ENCODE measurements at regions not wholly inside any gene's neighbourhood (a gene's known extent, or its start where the extent isn't known, plus 50 kb on each side); places are given as distances from the start of the nearest gene placed in this dataset.

DNA sequence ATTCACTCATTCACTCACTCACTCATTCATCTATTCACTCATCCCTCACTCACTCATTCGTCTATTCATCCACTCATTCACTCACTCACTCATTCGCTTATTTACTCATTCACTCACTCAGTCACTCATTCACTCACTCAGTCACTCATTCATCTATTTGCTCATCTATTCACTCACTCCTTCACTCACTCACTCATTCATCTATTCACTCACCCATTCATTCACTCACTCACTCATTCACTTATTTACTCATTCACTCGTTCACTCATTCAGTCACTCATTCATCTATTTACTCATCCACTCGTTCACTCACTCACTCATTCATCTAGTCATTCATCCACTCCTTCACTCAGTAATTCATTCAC is 128.2 kb downstream of the TTLL2 start:
- H3K36me3 ChIP-seq (ENCODE audit: insufficient read depth, low read length), result no peaks in the 10 kb centered on the region
- no peak overlapping the region for H3K27ac ChIP-seq (ENCODE audit: low read depth, low read length)
- no peak for DNase-seq
- H3K27ac Mint-ChIP-seq, result no peak overlapping the region
- H3K4me3 Mint-ChIP-seq, result no peak overlapping the region
- ChIA-PET POLR2A (ENCODE audit: partially characterized antibody) (no interaction called here), CTCF (ENCODE audit: partially characterized antibody) (no interaction called here)
- H3K4me1 ChIP-seq (ENCODE audit: insufficient read depth, low read length), result no peaks in the 10 kb centered on the region
- no peaks in the 10 kb centered on the region for H3K27me3 ChIP-seq (ENCODE audit: insufficient read depth, low read length)
- H3K27me3 Mint-ChIP-seq, result peaks cover 0 to 6% of the 10 kb centered on the region in 2 donors
- H3K4me3 ChIP-seq (ENCODE audit: low read length in 2 of 2), result no peak overlapping the region
- peaks cover 0 to 3% (median 0%) of the 10 kb centered on the region in 8 donors for H3K9me3 Mint-ChIP-seq
- intact Hi-C loops (cut with micrococcal nuclease), result no loop called here
- no peaks in the 10 kb centered on the region for H3K4me1 Mint-ChIP-seq
- no peaks in the 10 kb centered on the region for H3K36me3 Mint-ChIP-seq
- H3K9me3 ChIP-seq (ENCODE audit: control insufficient read depth in 1 of 2, low read length in 2 of 2), result no peaks in the 10 kb centered on the region

- no peak overlapping the region for H3K27ac Mint-ChIP-seq
- Histone ChIP-seq H3K9me3 (ENCODE audit: control insufficient read depth in 1 of 2, low read length in 2 of 2) (no peaks in the 10 kb centered on the region), H3K27ac (ENCODE audit: low read depth, low read length) (no peak overlapping the region), H3K27me3 (ENCODE audit: insufficient read depth, low read length) (no peaks in the 10 kb centered on the region), H3K36me3 (ENCODE audit: insufficient read depth, low read length) (no peaks in the 10 kb centered on the region), H3K4me3 (ENCODE audit: low read length in 2 of 2) (no peak overlapping the region), H3K4me1 (ENCODE audit: insufficient read depth, low read length) (no peaks in the 10 kb centered on the region)
- H3K4me3 Mint-ChIP-seq, result no peak overlapping the region
- no peaks in the 10 kb centered on the region for H3K36me3 Mint-ChIP-seq
- ChIA-PET CTCF (ENCODE audit: partially characterized antibody) (no interaction called here), POLR2A (ENCODE audit: partially characterized antibody) (no interaction called here)
- intact Hi-C loops (cut with micrococcal nuclease), result no loop called here
- peaks cover 0 to 3% (median 0%) of the 10 kb centered on the region in 8 donors for H3K9me3 Mint-ChIP-seq
- H3K4me1 Mint-ChIP-seq, result no peaks in the 10 kb centered on the region
- DNase-seq, result no peak
- H3K27me3 Mint-ChIP-seq, result peaks cover 0 to 6% of the 10 kb centered on the region in 2 donors
Measured at GRCh38 chr6:167454003-167454402, 129.1 kb downstream of the TTLL2 start.

DNA sequence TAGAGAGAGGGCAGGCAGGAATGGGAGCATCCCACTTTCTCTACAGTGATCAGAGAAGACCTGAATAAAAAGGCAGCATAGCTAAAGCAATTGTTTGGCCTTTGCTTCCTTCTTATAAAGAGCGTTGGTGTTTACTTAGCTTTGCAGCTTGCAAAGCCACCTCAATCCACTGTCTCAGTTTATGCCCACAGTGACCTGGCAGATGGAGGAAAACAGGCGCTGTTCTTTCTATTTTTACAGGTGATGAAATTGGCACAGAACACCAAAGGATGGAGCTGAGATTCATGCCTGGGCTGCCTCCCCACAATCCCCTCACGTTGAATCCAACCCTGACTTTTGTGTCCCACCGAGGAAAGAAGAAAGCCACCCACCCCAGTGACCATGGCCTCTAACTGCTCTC is 130.5 kb downstream of the TTLL2 start:
- POLR2A ChIA-PET (ENCODE audit: partially characterized antibody), result no interaction called here
- CTCF ChIA-PET (ENCODE audit: partially characterized antibody), result no interaction called here
- H3K4me3 Mint-ChIP-seq, result no peak overlapping the region
- peaks cover 0 to 3% (median 0%) of the 10 kb centered on the region in 8 donors for H3K9me3 Mint-ChIP-seq
- no peak overlapping the region for H3K27ac Mint-ChIP-seq
- H3K27ac ChIP-seq (ENCODE audit: low read depth, low read length), result no peak overlapping the region
- no peaks in the 10 kb centered on the region for H3K27me3 ChIP-seq (ENCODE audit: insufficient read depth, low read length)
- no peaks in the 10 kb centered on the region for H3K36me3 ChIP-seq (ENCODE audit: insufficient read depth, low read length)
- no peaks in the 10 kb centered on the region for H3K4me1 Mint-ChIP-seq
- no peaks in the 10 kb centered on the region for H3K36me3 Mint-ChIP-seq
- H3K27me3 Mint-ChIP-seq, result peaks cover under 1 to 7% of the 10 kb centered on the region in 2 donors
- no peaks in the 10 kb centered on the region for H3K4me1 ChIP-seq (ENCODE audit: insufficient read depth, low read length)
- H3K9me3 ChIP-seq (ENCODE audit: control insufficient read depth in 1 of 2, low read length in 2 of 2), result no peaks in the 10 kb centered on the region
- DNase-seq, result no peak
- intact Hi-C loops (cut with micrococcal nuclease), result no loop called here
- H3K4me3 ChIP-seq (ENCODE audit: low read length in 2 of 2), result no peak overlapping the region

- Mint-ChIP-seq H3K4me3 (no peak overlapping the region), H3K27me3 (peaks cover 7 to 9% of the 10 kb centered on the region in 2 donors), H3K27ac (no peak overlapping the region), H3K4me1 (no peaks in the 10 kb centered on the region), H3K36me3 (no peaks in the 10 kb centered on the region), H3K9me3 (no peaks in the 10 kb centered on the region)
- ChIA-PET CTCF (ENCODE audit: partially characterized antibody) (no interaction called here), POLR2A (ENCODE audit: partially characterized antibody) (no interaction called here)
- intact Hi-C loops (cut with micrococcal nuclease), result no loop called here
- H3K4me3 ChIP-seq (ENCODE audit: low read length in 2 of 2), result no peak overlapping the region
- H3K27ac ChIP-seq (ENCODE audit: low read depth, low read length), result no peak overlapping the region
- DNase-seq, result no peak
- H3K9me3 ChIP-seq (ENCODE audit: control insufficient read depth in 1 of 2, low read length in 2 of 2), result no peaks in the 10 kb centered on the region
- no peaks in the 10 kb centered on the region for H3K27me3 ChIP-seq (ENCODE audit: insufficient read depth, low read length)
- no peaks in the 10 kb centered on the region for H3K36me3 ChIP-seq (ENCODE audit: insufficient read depth, low read length)
- no peaks in the 10 kb centered on the region for H3K4me1 ChIP-seq (ENCODE audit: insufficient read depth, low read length)
Measured at GRCh38 chr6:167462514-167463312, 137.8 kb downstream of the TTLL2 start.

DNA sequence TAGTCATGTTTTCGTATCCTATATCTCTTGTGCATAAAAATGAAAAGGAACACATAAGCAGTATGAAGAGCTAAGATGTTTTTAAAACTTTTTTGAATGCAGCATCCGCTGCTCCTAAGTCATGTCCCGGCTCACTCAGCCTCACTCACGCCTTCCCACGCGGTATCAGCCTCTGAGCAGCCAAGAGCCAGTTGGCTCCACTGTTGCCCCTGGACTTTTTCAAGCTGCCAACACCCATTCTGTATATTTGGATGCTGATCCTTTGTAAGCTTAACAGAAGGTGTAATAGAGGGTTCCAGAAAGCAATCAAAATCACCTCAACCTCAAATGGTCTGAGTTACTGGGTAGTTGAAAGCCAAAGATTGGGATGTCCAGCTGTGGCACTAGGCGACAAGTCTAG is 139.3 kb downstream of the TTLL2 start:
- intact Hi-C loops (cut with micrococcal nuclease), result no loop called here
- Histone ChIP-seq H3K27ac (ENCODE audit: low read depth, low read length) (no peak overlapping the region), H3K4me3 (ENCODE audit: low read length in 2 of 2) (no peak overlapping the region), H3K36me3 (ENCODE audit: insufficient read depth, low read length) (no peaks in the 10 kb centered on the region), H3K27me3 (ENCODE audit: insufficient read depth, low read length) (no peaks in the 10 kb centered on the region), H3K9me3 (ENCODE audit: control insufficient read depth in 1 of 2, low read length in 2 of 2) (no peaks in the 10 kb centered on the region), H3K4me1 (ENCODE audit: insufficient read depth, low read length) (peaks cover 6% of the 10 kb centered on the region)
- Mint-ChIP-seq H3K4me1 (peaks cover 0 to 3% (median under 1%) of the 10 kb centered on the region in 4 donors), H3K27me3 (peaks cover 7 to 9% of the 10 kb centered on the region in 2 donors), H3K36me3 (no peaks in the 10 kb centered on the region), H3K27ac (no peak overlapping the region), H3K4me3 (no peak overlapping the region), H3K9me3 (no peaks in the 10 kb centered on the region)
- ChIA-PET POLR2A (ENCODE audit: partially characterized antibody) (no interaction called here), CTCF (ENCODE audit: partially characterized antibody) (no interaction called here)
- DNase-seq, result no peak

DNA sequence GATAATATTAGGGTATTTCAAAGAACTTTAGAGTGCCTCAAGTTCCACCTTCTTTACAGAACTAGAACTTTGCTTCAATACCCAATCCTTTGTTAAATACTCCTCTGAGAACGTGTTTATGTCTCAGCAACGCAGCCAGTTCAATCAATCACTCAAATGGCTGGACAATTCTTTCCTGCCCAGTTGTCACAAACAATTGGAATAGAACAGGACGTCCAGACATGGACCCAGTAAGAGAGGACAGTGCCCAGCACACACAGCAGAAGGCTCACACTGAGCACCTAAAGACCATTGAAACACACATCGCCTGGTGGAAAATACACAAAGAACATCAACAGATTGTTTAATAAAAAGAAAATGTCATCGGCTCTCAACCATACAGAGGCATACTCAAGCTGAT is 140.6 kb downstream of the TTLL2 start:
- H3K4me1 ChIP-seq (ENCODE audit: insufficient read depth, low read length), result peaks cover 7% of the 10 kb centered on the region
- H3K27ac ChIP-seq (ENCODE audit: low read depth, low read length), result no peak overlapping the region
- intact Hi-C loops (cut with micrococcal nuclease), result no loop called here
- no peak overlapping the region for H3K4me3 Mint-ChIP-seq
- ChIA-PET CTCF (ENCODE audit: partially characterized antibody) (no interaction called here), POLR2A (ENCODE audit: partially characterized antibody) (no interaction called here)
- H3K9me3 ChIP-seq (ENCODE audit: control insufficient read depth in 1 of 2, low read length in 2 of 2), result no peaks in the 10 kb centered on the region
- no peak for DNase-seq
- H3K36me3 Mint-ChIP-seq, result no peaks in the 10 kb centered on the region
- H3K36me3 ChIP-seq (ENCODE audit: insufficient read depth, low read length), result no peaks in the 10 kb centered on the region
- H3K27me3 Mint-ChIP-seq, result peaks cover 6 to 7% of the 10 kb centered on the region in 2 donors
- no peaks in the 10 kb centered on the region for H3K27me3 ChIP-seq (ENCODE audit: insufficient read depth, low read length)
- no peak overlapping the region for H3K4me3 ChIP-seq (ENCODE audit: low read length in 2 of 2)
- no peak overlapping the region for H3K27ac Mint-ChIP-seq
- H3K4me1 Mint-ChIP-seq, result peaks cover 0 to 5% (median 2%) of the 10 kb centered on the region in 4 donors
- H3K9me3 Mint-ChIP-seq, result peaks cover 0 to 2% (median 0%) of the 10 kb centered on the region in 8 donors

DNA sequence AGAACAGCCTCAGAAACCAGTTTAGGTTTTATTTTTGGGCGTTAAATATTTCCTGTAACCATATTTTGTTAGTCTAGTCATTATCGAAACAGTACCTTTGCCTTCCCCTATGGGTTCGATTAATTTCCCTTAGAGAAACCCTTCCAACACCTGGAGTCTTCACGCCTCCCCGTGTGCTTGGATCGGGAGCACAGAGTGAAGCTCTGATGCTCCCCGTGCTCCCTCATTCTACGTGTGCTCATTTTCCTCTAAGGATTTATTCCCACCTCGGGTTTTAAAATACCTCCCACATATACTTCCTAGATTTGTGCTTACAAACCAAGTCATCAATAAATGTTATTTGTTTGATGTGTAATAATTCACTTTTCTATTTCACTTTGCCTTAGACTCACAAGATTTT is 142.4 kb downstream of the TTLL2 start:
- H3K9me3 ChIP-seq (ENCODE audit: control insufficient read depth in 1 of 2, low read length in 2 of 2), result no peaks in the 10 kb centered on the region
- intact Hi-C loops (cut with micrococcal nuclease), result no loop called here
- H3K4me1 ChIP-seq (ENCODE audit: insufficient read depth, low read length), result peaks cover 7% of the 10 kb centered on the region
- CTCF ChIA-PET (ENCODE audit: partially characterized antibody), result no interaction called here
- H3K36me3 Mint-ChIP-seq, result no peaks in the 10 kb centered on the region
- H3K27ac ChIP-seq (ENCODE audit: low read depth, low read length), result no peak overlapping the region
- no peaks in the 10 kb centered on the region for H3K36me3 ChIP-seq (ENCODE audit: insufficient read depth, low read length)
- H3K27me3 ChIP-seq (ENCODE audit: insufficient read depth, low read length), result no peaks in the 10 kb centered on the region
- no peak overlapping the region for H3K4me3 ChIP-seq (ENCODE audit: low read length in 2 of 2)
- H3K27ac Mint-ChIP-seq, result no peak overlapping the region
- POLR2A ChIA-PET (ENCODE audit: partially characterized antibody), result no interaction called here
- no peaks in the 10 kb centered on the region for H3K27me3 Mint-ChIP-seq
- H3K4me3 Mint-ChIP-seq, result no peak overlapping the region
- H3K9me3 Mint-ChIP-seq, result peaks cover 0 to 2% (median 0%) of the 10 kb centered on the region in 8 donors
- H3K4me1 Mint-ChIP-seq, result peaks cover 0 to 5% (median 2%) of the 10 kb centered on the region in 4 donors
- DNase-seq, result no peak

Measured in CD4-positive, alpha-beta memory T cell (primary cell).